AG09309 (cell line): ENCODE measurements at regions not wholly inside any gene's neighbourhood (a gene's known extent, or its start where the extent isn't known, plus 50 kb on each side); places are given as distances from the start of the nearest gene placed in this dataset.

Experiments
- DNase-seq: peaks from one replicate; pipeline ENCODE4 v3.0.0-alpha.2; 2010; ENCODE audit warnings: low read depth
- H3K4me3 ChIP-seq: 2 replicates; pipeline ENCODE4 v1.5.1; 2011; ENCODE audit warnings: mild to moderate bottlenecking, low read depth, low read length, moderate library complexity; ENCODE audit not compliant: control insufficient read depth
- CTCF ChIP-seq: IDR thresholded peaks from 2 replicates; pipeline ENCODE4 v1.5.1; 2011; ENCODE audit warnings: mild to moderate bottlenecking, low read depth, low read length, inconsistent platforms; ENCODE audit not compliant: insufficient read depth, control insufficient read depth; ENCODE audit errors: missing control alignments

- H3K4me3 ChIP-seq: no peak overlapping the region
- DNase-seq: no peak
- TF ChIP-seq CTCF: no peak
These were observed 154.9 kb downstream of the FGF9 start for GRCh38 chr13:21825801-21826200.

GRCh38 chr13:21826214-21827015, 155.5 kb downstream of the FGF9 start:
- DNase-seq: no peak
- TF ChIP-seq CTCF: no peak
- H3K4me3 ChIP-seq: no peak overlapping the region

- no peak for TF ChIP-seq CTCF
- no peak overlapping the region for H3K4me3 ChIP-seq
- no peak for DNase-seq
These were observed 160.9 kb downstream of the FGF9 start for GRCh38 chr13:21831654-21832324.

- no peak overlapping the region for H3K4me3 ChIP-seq
- DNase-seq: no peak
- no peak for TF ChIP-seq CTCF
These were observed 163.0 kb downstream of the FGF9 start for GRCh38 chr13:21833921-21834320.

GRCh38 chr13:21834521-21834920, 163.6 kb downstream of the FGF9 start:
- TF ChIP-seq CTCF: no peak
- DNase-seq: no peak
- H3K4me3 ChIP-seq: no peak overlapping the region

GRCh38 chr13:21837288-21837687, 166.4 kb downstream of the FGF9 start:
- no peak for TF ChIP-seq CTCF
- DNase-seq: no peak
- H3K4me3 ChIP-seq: no peak overlapping the region
